Endothelial cell of umbilical vein (primary cell): ENCODE measurements at regions not wholly inside any gene's neighbourhood (a gene's known extent, or its start where the extent isn't known, plus 50 kb on each side); places are given as distances from the start of the nearest gene placed in this dataset.

Source experiments
- BruUV-seq: library from RNA; stranded (reverse); fragments of 400-500 nt; replicated peaks from 2 replicates; lab custom pipeline; 2021; lab: Mats Ljungman, UMichigan
- CTCF ChIA-PET: fragments of 300-600, 350-600 bp; sonication (Branson Sonifier 250); formaldehyde crosslinking; loops from one replicate; lab custom pipeline; 2021; ENCODE audit warnings: antibody characterized with exemption, inconsistent platforms; lab: Charles Lee
- POLR2A ChIA-PET: fragments of 300-600, 350-600 bp; sonication (Branson Sonifier 250); formaldehyde crosslinking; loops from one replicate; lab custom pipeline; 2021; ENCODE audit warnings: antibody characterized with exemption, inconsistent platforms; lab: Charles Lee
- DNase-seq: peaks from one replicate; pipeline ENCODE4 v3.0.0-alpha.2; 2011; ENCODE audit warnings: low read depth, low spot score
- FAIRE-seq: peaks from 2 replicates; lab custom pipeline; 2011; peaks lifted over from hg19 to GRCh38; lab: Jason Lieb, UNC
- H2AFZ ChIP-seq: 2 replicates; pipeline ENCODE4 v1.6.0; 2012; ENCODE audit warnings: low read depth, low read length, control low read depth, inconsistent platforms
- H3K27ac ChIP-seq: 2 replicates; pipeline ENCODE4 v1.5.1; 2011; ENCODE audit warnings: low read depth, mild to moderate bottlenecking, control low read depth, low read length, moderate library complexity; ENCODE audit not compliant: insufficient read depth
- H3K27me3 ChIP-seq, 2 experiments: 2 replicates each; pipeline versions ENCODE4 v1.6.0 to v1.6.1; 2011; ENCODE audit warnings: low read length in 2 of 2, mixed read lengths in 1 of 2; ENCODE audit not compliant: control insufficient read depth in 2 of 2, insufficient read depth in 2 of 2
- H3K36me3 ChIP-seq, 2 experiments: 2 replicates in 1 of 2; 3 replicates in 1 of 2; pipeline ENCODE4 v1.5.1; 2011; ENCODE audit warnings: low read length in 2 of 2, mild to moderate bottlenecking in 1 of 2, moderate library complexity in 1 of 2; ENCODE audit not compliant: control insufficient read depth in 2 of 2, insufficient read depth in 2 of 2; ENCODE audit errors: extremely low read depth in 1 of 2
- H3K4me1 ChIP-seq: 3 replicates; pipeline ENCODE4 v1.5.1; 2011; ENCODE audit warnings: mild to moderate bottlenecking, low read length; ENCODE audit not compliant: control insufficient read depth, insufficient read depth; ENCODE audit errors: extremely low read depth
- H3K4me2 ChIP-seq: 2 replicates; pipeline ENCODE4 v1.6.1; 2011; ENCODE audit warnings: low read length, control low read depth, mixed read lengths; ENCODE audit not compliant: insufficient read depth
- H3K4me3 ChIP-seq, 3 experiments: fragments of 200-600 bp in 1 of 3; sonication (generic), shearing (Covaris generic) in 1 of 3; replicated peaks in 1 of 3; 2 replicates each; pipeline ENCODE4 v1.5.1; 2011 to 2016; ENCODE audit warnings: control low read depth in 3 of 3, low read length in 3 of 3, mild to moderate bottlenecking in 2 of 3, inconsistent platforms in 1 of 3, low read depth in 1 of 3, moderate library complexity in 1 of 3; ENCODE audit not compliant: insufficient read depth in 1 of 3
- H3K79me2 ChIP-seq: 2 replicates; pipeline ENCODE4 v1.6.0; 2012; ENCODE audit warnings: low read length, inconsistent platforms; ENCODE audit not compliant: control insufficient read depth, insufficient read depth
- H3K9ac ChIP-seq: replicated peaks from 2 replicates; pipeline ENCODE3; 2011; ENCODE audit warnings: low read length, control low read depth; ENCODE audit not compliant: insufficient read depth; ENCODE audit errors: extremely low read depth
- H3K9me1 ChIP-seq: replicated peaks from 3 replicates; pipeline ENCODE4 v1.6.0; 2011; ENCODE audit warnings: mild to moderate bottlenecking, low read length; ENCODE audit not compliant: control insufficient read depth, insufficient read depth; ENCODE audit errors: extremely low read depth
- H3K9me3 ChIP-seq: replicated peaks from 2 replicates; pipeline ENCODE4 v1.5.1; 2012; ENCODE audit warnings: low read length, inconsistent platforms; ENCODE audit not compliant: control insufficient read depth, insufficient read depth
- H4K20me1 ChIP-seq: replicated peaks from 2 replicates; pipeline ENCODE3; 2011; ENCODE audit warnings: mild to moderate bottlenecking, low read length; ENCODE audit not compliant: control insufficient read depth, insufficient read depth; ENCODE audit errors: extremely low read depth
- CTCF ChIP-seq, 2 donors: IDR thresholded peaks; 1 replicate in 1 of 2; 2 replicates in 1 of 2; pipeline ENCODE4 v1.5.1; 2011; ENCODE audit warnings: low read length in 2 of 2, mild to moderate bottlenecking in 2 of 2, moderate library complexity in 2 of 2, control low read depth in 1 of 2, inconsistent platforms in 1 of 2, low read depth in 1 of 2; ENCODE audit not compliant: insufficient read depth in 1 of 2; ENCODE audit errors: extremely low read depth in 1 of 2
- EZH2 ChIP-seq: IDR thresholded peaks from 2 replicates; pipeline ENCODE4 v1.6.1; 2012; ENCODE audit warnings: borderline replicate concordance, low read depth, mild to moderate bottlenecking, moderate library complexity, low read length, inconsistent platforms; ENCODE audit not compliant: severe bottlenecking
- FOS ChIP-seq: IDR thresholded peaks from 2 replicates; pipeline ENCODE4 v1.6.1; 2011; ENCODE audit warnings: mild to moderate bottlenecking, low read length, moderate library complexity, borderline replicate concordance; ENCODE audit not compliant: insufficient read depth
- GATA2 ChIP-seq: IDR thresholded peaks from 2 replicates; pipeline ENCODE4 v1.7.0; 2011; ENCODE audit warnings: low read depth, mild to moderate bottlenecking, moderate library complexity, mixed read lengths, low read length; ENCODE audit not compliant: insufficient read length, insufficient read depth
- JUN ChIP-seq: IDR thresholded peaks from 2 replicates; pipeline ENCODE4 v1.6.1; 2011; ENCODE audit warnings: borderline replicate concordance, low read depth; ENCODE audit not compliant: insufficient read length, insufficient read depth
- MAX ChIP-seq: IDR thresholded peaks from 2 replicates; pipeline ENCODE4 v1.6.1; 2011; ENCODE audit not compliant: insufficient read depth, insufficient read length
- MYC ChIP-seq: IDR thresholded peaks from one replicate; pipeline ENCODE4 v1.6.1; 2011; ENCODE audit warnings: mild to moderate bottlenecking, low read depth, low read length
- POLR2A ChIP-seq: IDR thresholded peaks from 2 replicates; pipeline ENCODE4 v1.6.1; 2012; ENCODE audit warnings: low read depth, mild to moderate bottlenecking, control low read depth, low read length
- POLR2AphosphoS5 ChIP-seq: IDR thresholded peaks from 2 replicates; pipeline ENCODE4 v1.6.1; 2012; ENCODE audit warnings: low read depth, mild to moderate bottlenecking, control low read depth, low read length, moderate library complexity; ENCODE audit not compliant: insufficient read depth
- dilution Hi-C: fragments of 300-500 bp; cut with MboI; formaldehyde crosslinking; loops from one replicate; pipeline ENCODE4 v1.15.0; 2019; ENCODE audit warnings: low sequenced_read_pairs; ENCODE audit not compliant: extremely low pct_ligation_motif_present
- intact Hi-C: fragments of 100-400 bp; cut with micrococcal nuclease; formaldehyde crosslinking; loops from one replicate; pipeline ENCODE4 v1.10.0; 2022

- H3K27ac ChIP-seq = no peak overlapping the region
- no peak overlapping the region for H3K4me3 ChIP-seq
- no peak for DNase-seq
- dilution Hi-C loops (no loop called here), intact Hi-C loops (no loop called here)
- H3K36me3 ChIP-seq = no peaks in the 10 kb centered on the region
- H3K4me2 ChIP-seq = no peak overlapping the region
- H3K27me3 ChIP-seq = no peaks in the 10 kb centered on the region
- H4K20me1 ChIP-seq = no peaks in the 10 kb centered on the region
- no peak for FAIRE-seq
- H3K9me1 ChIP-seq = no peaks in the 10 kb centered on the region
- H3K9ac ChIP-seq = no peak overlapping the region
- no TSS peak for BruUV-seq
- ChIA-PET CTCF (interaction anchor here (1.0 kb wide), 2 partner anchors 11 to 16 kb away, joined by 3 read pairs; no protein-coding TSS in a partner anchor), POLR2A (no interaction called here)
- no peaks in the 10 kb centered on the region for H3K9me3 ChIP-seq
- TF ChIP-seq POLR2AphosphoS5 (no peak), CTCF (IDR thresholded peaks at IDR 0.05; ENCODE audit: extremely low read depth in 1 of 2, insufficient read depth in 1 of 2, low read depth in 1 of 2, low read length in 2 of 2) (no peak), JUN (no peak), MAX (no peak), GATA2 (no peak), POLR2A (no peak), EZH2 (no peak), FOS (no peak), MYC (no peak)
- no peak overlapping the region for H2AFZ ChIP-seq
- peaks cover 7% of the 10 kb centered on the region for H3K4me1 ChIP-seq
- H3K79me2 ChIP-seq = no peaks in the 10 kb centered on the region
Observed at GRCh38 chr7:17212188-17212587, 86.3 kb upstream of the AHR start.
